RWPE1 (cell line): ENCODE measurements at regions not wholly inside any gene's neighbourhood (a gene's known extent, or its start where the extent isn't known, plus 50 kb on each side); places are given as distances from the start of the nearest gene placed in this dataset.

Source experiments
- CTCF ChIA-PET: fragments of 350-600 bp; sonication (Branson Sonifier 250); formaldehyde crosslinking; extraction: SDS; loops from one replicate; lab custom pipeline; 2021; lab: Yijun Ruan, JAX
- POLR2A ChIA-PET: fragments of 400-600 bp; formaldehyde crosslinking; extraction: SDS; loops from one replicate; lab custom pipeline; 2020; ENCODE audit warnings: antibody characterized with exemption; ENCODE audit not compliant: low non-redundant PET; lab: Yijun Ruan, JAX
- DNase-seq: peaks from one replicate; pipeline ENCODE4 v3.0.0; 2012; ENCODE audit warnings: low spot score
- H3K27ac ChIP-seq: fragments of 450-650 bp; 2 replicates; pipeline ENCODE4 v1.5.1; 2017
- CTCF ChIP-seq: fragments of 450-650 bp; conservative IDR thresholded peaks from 2 replicates; pipeline ENCODE4 v1.5.1; 2017; ENCODE audit warnings: low read depth, mild to moderate bottlenecking

- CTCF ChIA-PET: no interaction called here
- no peak overlapping the region for H3K27ac ChIP-seq
- TF ChIP-seq CTCF: no peak
- DNase-seq: no peak
- POLR2A ChIA-PET: no interaction called here
These were observed 102.9 kb downstream of the PFKFB3 start for GRCh38 chr10:6305401-6306321.

DNA sequence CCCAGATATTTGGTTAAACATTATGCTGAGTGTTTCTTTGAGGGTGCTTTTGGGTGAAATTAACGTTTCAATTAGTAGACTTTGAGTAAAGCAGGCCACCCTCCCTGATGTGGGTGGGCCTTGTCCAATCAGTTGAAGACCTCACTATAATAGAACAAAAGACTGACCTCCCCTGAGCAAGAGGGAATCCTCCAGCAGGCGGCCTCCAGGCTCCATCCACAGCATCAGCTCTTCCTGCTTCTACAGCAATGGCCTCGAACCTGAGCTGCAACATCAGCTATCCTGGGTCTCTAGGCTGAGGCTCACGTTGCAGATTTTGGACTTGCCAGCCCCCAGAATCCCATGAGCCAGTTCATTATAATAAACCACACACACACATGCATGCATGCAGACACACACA is 104.2 kb downstream of the PFKFB3 start:
- no peak overlapping the region for H3K27ac ChIP-seq
- no peak for TF ChIP-seq CTCF
- POLR2A ChIA-PET: no interaction called here
- CTCF ChIA-PET: no interaction called here
- DNase-seq: no peak

GRCh38 chr10:6309816-6310215 is 107.1 kb downstream of the PFKFB3 start:
- peak overlapping the region; percentile 75 for H3K27ac ChIP-seq
- no peak for TF ChIP-seq CTCF
- ChIA-PET CTCF (no interaction called here), POLR2A (interaction anchor here (1.1 kb wide), 1 partner anchor 92 kb away, joined by 3 read pairs; no protein-coding TSS in a partner anchor)
- peak; percentile 46 for DNase-seq

DNA sequence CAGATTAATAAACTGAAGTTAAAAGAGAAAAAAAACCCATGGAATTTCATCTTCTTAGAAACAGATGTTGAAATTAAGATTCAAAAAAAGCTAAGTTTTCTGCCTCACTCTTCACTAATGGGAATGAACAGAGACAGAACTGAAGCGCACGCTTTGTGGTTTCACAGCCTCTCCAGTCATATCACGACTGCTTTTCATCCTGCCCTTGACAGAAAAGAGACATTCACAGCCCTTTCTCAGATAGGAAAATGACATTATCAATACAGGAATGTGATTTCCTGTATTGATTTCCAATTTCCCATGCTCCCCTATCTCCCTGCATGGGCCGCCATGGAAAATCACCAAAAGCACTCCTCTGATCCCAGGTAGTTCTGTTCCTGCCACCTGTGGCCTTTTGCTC is 108.2 kb downstream of the PFKFB3 start:
- CTCF ChIA-PET: interaction anchor here (0.6 kb wide), 1 partner anchor 653 kb away, joined by 3 read pairs; no protein-coding TSS in a partner anchor
- no peak overlapping the region for H3K27ac ChIP-seq
- no peak for TF ChIP-seq CTCF
- POLR2A ChIA-PET: no interaction called here
- DNase-seq: no peak

GRCh38 chr10:6311700-6312330 is 109.1 kb downstream of the PFKFB3 start:
- no peak overlapping the region for H3K27ac ChIP-seq
- ChIA-PET CTCF (interaction anchor here (0.6 kb wide), 1 partner anchor 652 kb away, joined by 3 read pairs; no protein-coding TSS in a partner anchor), POLR2A (no interaction called here)
- DNase-seq: no peak
- TF ChIP-seq CTCF: no peak

GRCh38 chr10:6312636-6313035 is 109.9 kb downstream of the PFKFB3 start:
- ChIA-PET POLR2A (no interaction called here), CTCF (no interaction called here)
- no peak overlapping the region for H3K27ac ChIP-seq
- TF ChIP-seq CTCF: no peak
- DNase-seq: no peak
